HG03565 (cell line): ENCODE measurements at regions not wholly inside any gene's neighbourhood (a gene's known extent, or its start where the extent isn't known, plus 50 kb on each side); places are given as distances from the start of the nearest gene placed in this dataset.
"Not testable (repeated sequence)": the region's sequence is repeated elsewhere in the genome, so short reads cannot be mapped to it uniquely, and the experiment has no call there.

ENCODE experiments used
- ATAC-seq: cut with Tn5 transposase; IDR thresholded peaks from one replicate; pipeline ENCODE4 v1.9.1; 2021; ENCODE audit warnings: mild to moderate bottlenecking, moderate library complexity; ENCODE audit not compliant: unreplicated experiment

DNA sequence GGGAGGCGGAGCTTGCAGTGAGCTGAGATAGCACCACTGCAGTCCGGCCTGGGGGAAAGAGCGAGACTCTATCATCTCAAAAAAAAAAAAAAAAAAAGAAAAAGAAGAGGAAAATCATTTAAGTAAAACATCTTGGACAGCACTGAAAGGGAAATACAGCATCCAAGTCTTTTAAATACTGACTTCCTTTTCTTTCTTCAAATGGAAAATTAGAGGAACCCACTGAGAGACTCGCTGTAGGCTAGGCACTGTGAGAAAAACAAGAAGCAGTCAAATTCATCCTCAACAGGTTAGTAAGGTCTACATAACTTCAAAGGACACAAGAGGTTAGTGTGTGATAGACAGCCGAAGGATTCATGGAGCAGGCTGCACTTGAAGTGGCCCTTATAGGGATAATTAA is 243.7 kb downstream of the BLID start:
- ATAC-seq, result no peak

DNA sequence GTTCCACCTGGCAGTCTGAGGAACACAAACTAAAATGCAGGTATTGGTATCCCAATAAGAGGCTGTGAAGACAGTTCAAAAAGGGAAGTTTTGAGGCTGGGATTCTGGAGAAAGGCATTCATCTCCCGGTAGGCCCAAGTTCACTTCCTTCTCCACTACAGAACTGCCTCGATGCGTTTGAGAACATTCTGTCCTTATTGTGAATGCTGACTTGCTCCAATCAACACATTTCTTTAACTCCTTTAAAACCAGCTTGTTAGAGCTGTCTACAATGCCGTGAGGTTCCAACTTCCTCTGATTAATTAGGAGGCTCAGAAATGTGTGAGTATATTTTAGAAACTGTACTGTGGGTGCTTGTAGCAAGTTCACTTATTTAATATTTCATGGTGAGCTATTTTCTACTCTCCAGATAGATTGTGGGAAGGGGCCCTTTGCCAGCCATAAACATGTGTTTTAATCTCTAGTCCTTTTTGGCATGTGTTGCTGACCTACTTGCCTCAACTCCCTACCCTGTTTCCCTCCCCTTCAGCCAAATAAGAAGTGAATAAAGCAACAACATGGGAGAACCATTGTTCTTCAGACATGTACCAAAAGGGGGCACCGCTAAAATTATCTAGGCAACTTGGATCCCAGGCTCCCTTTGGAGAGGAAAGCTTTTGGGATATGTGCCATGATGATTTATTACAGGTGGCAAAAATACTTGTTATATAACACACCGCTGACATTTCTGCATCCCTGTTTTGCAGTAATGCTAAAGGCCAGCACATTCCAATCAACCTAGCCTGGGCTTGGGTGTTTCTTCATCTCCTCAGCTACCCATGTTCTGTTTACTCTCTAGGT is 245.6 kb downstream of the BLID start:
- ATAC-seq, result no peak

DNA sequence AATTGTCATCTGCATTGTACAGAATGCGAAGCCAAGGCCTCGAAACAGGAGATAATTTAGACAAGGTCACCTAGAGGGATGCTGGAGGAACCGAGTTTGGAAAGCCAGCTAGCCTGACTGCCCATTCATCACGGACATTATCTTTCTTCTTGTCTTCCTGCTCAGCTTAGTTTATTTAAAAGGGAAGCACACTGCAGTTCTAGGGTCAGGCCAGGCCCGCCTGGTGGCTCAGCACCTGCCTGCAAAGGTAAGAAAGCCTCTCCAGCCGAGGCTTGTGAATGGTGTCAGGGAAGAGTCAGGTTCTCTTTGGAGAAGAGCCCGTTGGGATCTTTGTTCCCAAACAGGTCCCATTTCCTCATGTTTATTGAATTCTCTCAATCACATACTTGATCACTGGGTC is 246.5 kb downstream of the BLID start:
- ATAC-seq, result no peak

DNA sequence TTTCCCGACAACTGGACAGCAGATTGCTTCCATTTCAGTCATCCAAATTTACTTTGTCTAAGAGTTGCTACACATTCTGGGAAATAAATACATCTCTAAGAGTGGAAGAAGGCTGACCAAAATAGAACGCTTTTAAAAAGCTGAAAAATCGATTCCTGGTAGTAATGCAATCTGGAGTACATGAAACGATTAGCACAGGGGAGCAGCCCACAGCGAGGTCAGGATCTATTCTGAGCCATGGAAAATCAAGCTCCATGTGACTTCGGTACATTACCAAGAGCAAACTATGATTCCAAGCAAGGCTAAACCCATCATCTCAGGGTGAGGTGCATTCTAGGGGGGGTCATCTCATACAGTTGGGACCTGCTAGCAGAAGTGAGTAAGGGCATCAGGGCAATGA is 249.3 kb downstream of the BLID start:
- no peak for ATAC-seq

- no peak for ATAC-seq
Observed at GRCh38 chr11:121864660-121865059, 251.4 kb downstream of the BLID start.

DNA sequence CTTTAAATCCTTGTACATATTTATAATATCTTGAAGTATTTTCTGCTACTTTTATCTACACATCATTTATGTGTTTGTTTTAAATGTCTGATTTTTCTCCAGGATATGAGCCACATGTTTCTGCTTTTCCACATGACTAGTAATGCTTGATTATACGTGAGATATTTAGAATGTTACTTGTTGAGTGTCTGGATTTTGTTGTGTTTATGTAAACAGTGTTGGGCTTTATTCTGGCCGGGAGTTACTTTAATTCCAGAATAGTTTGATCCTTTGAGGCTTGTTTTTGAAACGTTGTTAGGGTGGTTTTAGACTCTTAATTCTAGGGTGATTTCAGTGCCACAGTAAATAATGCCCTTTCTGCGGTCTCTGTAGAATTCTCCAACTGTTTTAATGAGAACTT is 252.9 kb downstream of the BLID start:
- ATAC-seq, result no peak

GRCh38 chr11:121855138-121855537 is 260.9 kb downstream of the BLID start:
- ATAC-seq, result not testable (repeated sequence)

DNA sequence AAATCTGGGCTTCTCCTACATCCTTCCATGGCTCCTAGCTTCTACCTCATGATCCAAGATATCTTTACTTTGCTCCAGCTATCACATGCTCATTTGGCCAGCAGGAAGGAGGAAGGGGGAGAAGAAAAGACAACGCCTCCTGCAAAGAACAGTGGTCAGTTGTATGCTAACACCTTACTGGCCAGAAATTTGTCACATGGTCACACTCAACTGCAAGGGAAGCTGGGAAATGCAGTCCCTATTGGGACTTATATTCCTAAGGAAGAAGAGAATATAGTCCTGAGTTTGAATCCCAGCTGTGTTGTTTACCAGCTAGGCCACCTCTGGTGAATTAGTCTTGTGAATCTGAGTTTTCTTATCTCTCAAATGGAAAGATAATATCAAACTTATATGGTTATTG is 272.0 kb downstream of the BLID start:
- ATAC-seq, result no peak

DNA sequence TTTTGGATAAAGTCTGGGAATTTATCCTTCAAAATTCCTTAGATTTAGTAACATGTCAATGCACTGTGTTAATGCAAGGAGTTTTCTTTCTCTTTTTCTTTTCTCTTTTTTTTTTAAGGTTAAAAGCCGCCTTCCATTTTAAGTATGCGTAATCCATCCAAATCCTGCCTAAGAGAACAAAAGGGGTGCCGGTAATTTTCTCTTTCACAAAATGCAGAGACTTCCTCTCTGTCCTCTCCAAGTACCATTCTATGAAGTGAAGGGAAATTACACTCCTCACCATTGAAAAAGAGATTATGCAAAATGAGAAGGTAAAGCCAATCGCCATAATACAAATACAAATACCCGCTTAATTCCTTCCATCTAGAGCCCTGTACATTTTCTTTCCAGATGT is 273.8 kb downstream of the BLID start:
- ATAC-seq, result no peak

GRCh38 chr11:121841487-121842191 is 274.4 kb downstream of the BLID start:
- no peak for ATAC-seq

GRCh38 chr11:121839781-121840180 is 276.2 kb downstream of the BLID start:
- ATAC-seq, result no peak

- no peak for ATAC-seq
Observed at GRCh38 chr11:121838571-121838970, 277.4 kb downstream of the BLID start.

- no peak for ATAC-seq
Observed at GRCh38 chr11:121833970-121834369, 282.0 kb downstream of the BLID start.

- no peak for ATAC-seq
Observed at GRCh38 chr11:121829159-121829643, 286.8 kb downstream of the BLID start.

DNA sequence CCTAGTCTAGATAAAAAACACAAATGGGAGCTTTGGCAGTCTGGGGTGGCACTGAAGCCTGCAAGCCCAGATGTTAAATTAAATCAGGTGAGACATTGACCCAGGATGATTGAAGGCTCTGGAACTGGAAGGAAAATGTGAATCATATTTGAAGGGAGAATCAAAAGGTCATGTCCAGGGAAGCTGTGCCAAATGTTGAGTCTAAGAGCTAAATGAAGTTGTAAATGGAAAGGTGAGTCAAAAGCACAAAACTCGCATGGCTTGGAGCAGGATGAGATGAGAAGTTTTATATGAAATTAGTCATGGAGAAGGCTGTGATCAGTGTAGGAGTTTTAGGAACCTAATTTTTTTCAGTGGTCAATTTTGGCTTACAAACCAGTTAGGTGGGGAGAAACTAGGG is 301.1 kb downstream of the BLID start:
- ATAC-seq, result no peak

DNA sequence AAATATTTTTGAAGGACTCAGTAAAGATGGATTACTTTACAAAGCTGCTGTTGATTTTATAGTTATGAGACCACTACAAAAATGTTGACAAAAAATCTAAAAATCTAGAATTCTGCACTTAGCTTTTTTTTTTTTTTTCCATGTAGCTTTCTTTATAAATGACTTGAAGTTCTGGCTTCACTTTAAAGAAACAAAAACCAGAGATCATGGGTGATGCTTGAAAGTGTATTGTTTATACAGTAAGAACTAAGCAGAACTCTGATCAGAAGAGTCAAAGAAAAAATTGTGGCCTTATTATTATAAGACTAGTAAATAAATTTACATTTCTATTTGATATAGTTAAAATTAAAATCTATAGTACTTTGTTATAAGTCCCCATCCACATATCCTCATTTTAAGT is 301.7 kb downstream of the BLID start:
- no peak for ATAC-seq

DNA sequence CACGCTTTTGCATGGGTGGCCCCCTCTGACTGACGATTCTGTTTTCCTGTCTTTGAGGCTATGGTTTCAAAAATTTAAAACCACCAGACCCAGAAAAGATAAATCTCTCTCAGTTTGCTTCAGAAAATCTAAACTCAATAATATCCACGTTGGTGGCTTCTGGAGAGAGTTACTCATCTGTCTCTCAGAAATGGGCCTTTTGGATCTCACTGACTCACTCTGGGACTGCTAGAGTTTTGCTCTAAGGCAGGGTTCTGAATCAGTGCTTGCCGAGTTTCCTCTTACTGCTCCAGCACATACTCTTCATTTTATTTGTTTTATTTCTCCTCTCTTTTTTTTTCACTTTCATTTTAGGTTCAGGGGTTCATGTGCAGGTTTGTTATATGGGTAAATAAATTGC is 305.7 kb downstream of the BLID start:
- no peak for ATAC-seq

DNA sequence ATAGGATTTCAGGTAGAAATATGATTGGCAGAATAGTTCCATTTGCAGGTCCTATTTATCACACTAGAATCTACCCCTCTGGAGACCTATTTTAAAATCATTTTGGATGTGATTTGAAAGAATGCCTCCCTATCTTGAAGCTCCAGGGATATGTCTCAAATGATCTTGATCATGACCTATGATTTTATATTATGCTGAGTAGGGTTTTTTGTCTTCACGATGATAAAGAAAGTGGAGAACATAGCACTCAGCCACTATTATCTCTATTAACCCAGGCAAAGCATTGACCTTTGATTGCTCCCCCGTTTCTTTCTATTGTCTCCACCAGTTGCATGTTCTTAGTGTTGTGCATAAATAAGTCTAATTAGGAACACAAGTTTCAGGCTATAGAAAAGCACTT is 307.9 kb downstream of the BLID start:
- ATAC-seq, result no peak

DNA sequence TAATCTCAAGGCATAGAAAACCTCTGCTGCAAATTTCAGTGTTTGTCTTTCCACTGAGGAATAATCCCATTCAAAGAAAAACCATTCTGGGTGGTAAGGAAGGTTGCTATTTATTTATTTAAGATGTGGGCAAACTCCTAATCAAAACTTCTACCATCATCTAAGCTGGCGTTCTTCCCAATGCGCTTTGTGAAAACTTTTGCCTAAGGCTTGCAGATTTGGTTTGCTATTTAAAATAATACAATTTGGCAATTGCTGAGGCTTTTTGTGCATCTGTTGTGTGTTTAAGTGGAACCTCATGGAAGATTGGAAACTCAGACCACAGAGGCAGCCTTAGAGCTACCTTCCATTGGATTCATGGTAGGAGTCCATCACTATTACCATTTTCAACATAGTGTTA is 309.0 kb downstream of the BLID start:
- ATAC-seq, result no peak

DNA sequence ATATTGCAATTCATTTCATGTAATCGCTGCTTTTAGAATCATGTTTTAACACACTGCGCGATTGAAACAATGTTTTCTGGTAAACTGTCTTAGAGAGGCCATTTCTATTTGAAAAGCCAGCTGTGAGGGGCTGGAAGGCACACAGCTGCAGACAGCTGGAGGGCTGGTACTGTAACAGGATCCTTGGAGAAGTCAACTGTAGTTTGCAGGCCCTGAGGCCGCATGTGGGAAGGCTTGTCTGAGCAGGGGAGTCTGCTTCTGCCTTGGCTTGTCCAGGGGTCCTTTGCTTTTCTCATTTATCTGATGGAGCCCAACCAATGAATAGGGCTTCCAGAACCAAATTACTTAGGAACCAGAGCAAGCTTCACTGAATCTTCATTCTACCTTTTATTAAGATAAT is 313.5 kb downstream of the BLID start:
- no peak for ATAC-seq

DNA sequence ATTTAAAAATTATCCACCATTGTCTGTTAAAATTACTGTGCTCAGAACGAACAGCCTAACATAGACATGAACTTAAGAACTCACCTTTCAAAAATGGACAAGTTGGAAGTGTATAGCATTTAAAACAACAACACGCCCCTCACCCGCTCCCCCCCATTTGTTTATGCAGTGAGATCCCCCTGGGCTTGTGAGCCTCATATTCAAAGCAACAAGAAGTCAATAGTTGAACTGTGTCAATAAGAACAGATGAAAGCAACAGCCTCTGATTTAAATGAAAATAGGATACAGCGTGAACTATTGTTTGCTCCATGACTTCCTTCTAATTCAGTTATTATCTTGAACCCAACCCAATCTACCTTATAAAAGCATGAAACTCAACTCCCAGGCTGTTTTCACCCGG is 314.2 kb downstream of the BLID start:
- ATAC-seq, result no peak

GRCh38 chr11:121801394-121801748 is 314.6 kb downstream of the BLID start:
- no peak for ATAC-seq
